ENCODE measurements at regions not wholly inside any gene's neighbourhood (a gene's known extent, or its start where the extent isn't known, plus 50 kb on each side); places are given as distances from the start of the nearest gene placed in this dataset.

DNA sequence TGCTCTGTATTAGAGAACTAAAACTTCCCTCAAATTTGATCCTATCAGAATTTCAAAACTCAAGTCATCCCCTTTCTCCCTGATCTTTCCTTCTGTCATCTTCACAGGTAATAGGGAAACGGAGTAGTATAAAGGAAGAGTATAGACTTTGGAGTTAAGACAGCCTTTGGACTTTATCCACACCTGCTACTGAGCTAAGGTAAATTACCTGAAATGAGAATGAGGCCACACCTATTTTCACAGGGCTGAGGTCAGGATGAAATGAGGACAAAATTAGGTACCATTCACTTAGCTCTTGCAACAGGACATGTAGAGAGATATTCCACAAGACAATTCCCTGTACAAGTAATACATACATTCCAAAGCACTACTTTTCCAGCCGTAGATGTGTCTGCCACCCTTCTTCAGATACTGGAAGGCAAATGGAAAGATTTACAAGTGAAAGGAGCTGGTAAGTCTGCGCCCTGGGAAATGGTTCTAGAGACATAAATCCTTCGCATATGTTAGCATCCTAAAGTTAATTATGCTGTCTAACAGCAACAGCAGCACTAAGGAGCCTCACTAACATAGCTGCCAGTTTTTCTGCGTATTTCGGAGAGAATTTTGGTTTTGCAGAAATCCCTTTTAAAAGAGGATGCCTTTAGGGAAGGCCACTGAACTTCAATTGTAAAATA is 461.8 kb downstream of the SHQ1 start:
- TF ChIP-seq, protein P1, sequence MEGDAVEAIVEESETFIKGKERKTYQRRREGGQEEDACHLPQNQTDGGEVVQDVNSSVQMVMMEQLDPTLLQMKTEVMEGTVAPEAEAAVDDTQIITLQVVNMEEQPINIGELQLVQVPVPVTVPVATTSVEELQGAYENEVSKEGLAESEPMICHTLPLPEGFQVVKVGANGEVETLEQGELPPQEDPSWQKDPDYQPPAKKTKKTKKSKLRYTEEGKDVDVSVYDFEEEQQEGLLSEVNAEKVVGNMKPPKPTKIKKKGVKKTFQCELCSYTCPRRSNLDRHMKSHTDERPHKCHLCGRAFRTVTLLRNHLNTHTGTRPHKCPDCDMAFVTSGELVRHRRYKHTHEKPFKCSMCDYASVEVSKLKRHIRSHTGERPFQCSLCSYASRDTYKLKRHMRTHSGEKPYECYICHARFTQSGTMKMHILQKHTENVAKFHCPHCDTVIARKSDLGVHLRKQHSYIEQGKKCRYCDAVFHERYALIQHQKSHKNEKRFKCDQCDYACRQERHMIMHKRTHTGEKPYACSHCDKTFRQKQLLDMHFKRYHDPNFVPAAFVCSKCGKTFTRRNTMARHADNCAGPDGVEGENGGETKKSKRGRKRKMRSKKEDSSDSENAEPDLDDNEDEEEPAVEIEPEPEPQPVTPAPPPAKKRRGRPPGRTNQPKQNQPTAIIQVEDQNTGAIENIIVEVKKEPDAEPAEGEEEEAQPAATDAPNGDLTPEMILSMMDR (IDR thresholded peaks at IDR 0.05; ENCODE audit: low read length) = no peak
- TF ChIP-seq EZH2phosphoT487 (IDR thresholded peaks at IDR 0.05; ENCODE audit: low read length) = no peak
